Thyroid gland (tissue), 4 donors: ENCODE measurements at regions not wholly inside any gene's neighbourhood (a gene's known extent, or its start where the extent isn't known, plus 50 kb on each side); places are given as distances from the start of the nearest gene placed in this dataset.
"Not testable (repeated sequence)": the region's sequence is repeated elsewhere in the genome, so short reads cannot be mapped to it uniquely, and the experiment has no call there.

Source experiments
- DNase-seq, 2 donors: peaks; one replicate each; pipeline ENCODE4 v3.0.0-alpha.2; 2019
- H3K27ac ChIP-seq, 3 donors: fragments of 200-600 bp; sonication (generic); 1 replicate in 2 of 3; 2 replicates in 1 of 3; pipeline ENCODE4 v1.5.1; 2016 to 2019; ENCODE audit warnings: mild to moderate bottlenecking in 1 of 3, moderate library complexity in 1 of 3
- H3K27me3 ChIP-seq: fragments of 200-600 bp; sonication (generic); one replicate; pipeline ENCODE4 v1.5.1; 2019
- H3K36me3 ChIP-seq, 2 donors: fragments of 200-600 bp; sonication (generic); one replicate each; pipeline ENCODE4 v1.5.1; 2016 to 2019
- H3K4me1 ChIP-seq, 2 donors: fragments of 200-600 bp; sonication (generic); one replicate each; pipeline ENCODE4 v1.5.1; 2017 to 2019
- H3K4me3 ChIP-seq, 3 donors: fragments of 200-600 bp; sonication (generic); replicated peaks in 1 of 3; 1 replicate in 2 of 3; 2 replicates in 1 of 3; pipeline ENCODE4 v1.5.1; 2016; ENCODE audit warnings: mild to moderate bottlenecking in 1 of 3
- H3K9me3 ChIP-seq: fragments of 200-600 bp; sonication (generic); one replicate; pipeline ENCODE4 v1.5.1; 2017
- CTCF ChIP-seq, 6 experiments: fragments of 200-600 bp in 3 of 6; fragments of 450-650 bp in 3 of 6; sonication (generic) in 3 of 6; IDR thresholded peaks; one replicate each; pipeline ENCODE4 v1.5.1; 2016 to 2019; ENCODE audit warnings: antibody characterized with exemption in 6 of 6, mild to moderate bottlenecking in 2 of 6, inconsistent platforms in 1 of 6, moderate library complexity in 1 of 6
- POLR2A ChIP-seq, 2 donors: fragments of 450-650 bp; IDR thresholded peaks; one replicate each; pipeline ENCODE4 v1.6.1; 2017; ENCODE audit warnings: antibody characterized with exemption in 2 of 2, mild to moderate bottlenecking in 2 of 2, moderate library complexity in 1 of 2
- WGBS, 2 donors: methylation state at CpG; one replicate each; pipeline ENCODE4 v1.1.5; 2017; 5-methylcytosine and 5-hydroxymethylcytosine counted together
- intact Hi-C: fragments of 100-400 bp; cut with DNase I; formaldehyde crosslinking; loops from one replicate; pipeline ENCODE4 v1.15.1; 2023

- Histone ChIP-seq H3K27ac (no peak overlapping the region), H3K9me3 (no peaks in the 10 kb centered on the region), H3K27me3 (no peaks in the 10 kb centered on the region), H3K4me1 (peaks cover 0 to 10% of the 10 kb centered on the region in 2 donors), H3K36me3 (no peaks in the 10 kb centered on the region), H3K4me3 (no peak overlapping the region)
- 90 to 100% methylated on average over 1 of the region's 1 CpG for WGBS, 2 donors
- no peak for DNase-seq
- intact Hi-C loops: loop anchor here (10.0 kb wide), 1 partner anchor 194 kb away; no protein-coding TSS in a partner anchor
- TF ChIP-seq CTCF (IDR thresholded peaks at IDR 0.05) (no peak), POLR2A (IDR thresholded peaks at IDR 0.05) (no peak)
Measured at GRCh38 chr1:116850436-116850835, 59.3 kb upstream of the PTGFRN start.

- H3K4me1 ChIP-seq: peaks cover 0 to 13% of the 10 kb centered on the region in 2 donors
- not testable (repeated sequence) for H3K36me3 ChIP-seq, H3K27ac ChIP-seq, H3K27me3 ChIP-seq, H3K9me3 ChIP-seq, DNase-seq, H3K4me3 ChIP-seq
- WGBS, 2 donors: 90 to 92% methylated on average over 2 of the region's 2 CpGs
- intact Hi-C loops: loop anchor here (10.0 kb wide), 1 partner anchor 194 kb away; no protein-coding TSS in a partner anchor
Measured at GRCh38 chr1:116851189-116851588, 58.5 kb upstream of the PTGFRN start.

GRCh38 chr1:116851846-116852245, 57.9 kb upstream of the PTGFRN start:
- Histone ChIP-seq H3K36me3 (no peaks in the 10 kb centered on the region), H3K27me3 (no peaks in the 10 kb centered on the region), H3K27ac (no peak overlapping the region), H3K4me3 (no peak overlapping the region), H3K9me3 (no peaks in the 10 kb centered on the region), H3K4me1 (peaks cover 0 to 13% of the 10 kb centered on the region in 2 donors)
- no peak for TF ChIP-seq CTCF (IDR thresholded peaks at IDR 0.05)
- TF ChIP-seq POLR2A (IDR thresholded peaks at IDR 0.05): no peak
- DNase-seq: no peak
- WGBS, 2 donors: 81 to 83% methylated on average over 5 of the region's 5 CpGs
- intact Hi-C loops: loop anchor here (10.0 kb wide), 1 partner anchor 193 kb away; no protein-coding TSS in a partner anchor

- no peaks in the 10 kb centered on the region for H3K36me3 ChIP-seq
- intact Hi-C loops: loop anchor here (10.0 kb wide), 1 partner anchor 192 kb away; no protein-coding TSS in a partner anchor
- DNase-seq: no peak
- WGBS, 2 donors: 77 to 83% methylated on average over 4 to 7 of the region's 7 CpGs
- no peak overlapping the region for H3K27ac ChIP-seq
- TF ChIP-seq CTCF (IDR thresholded peaks at IDR 0.05) (no peak), POLR2A (IDR thresholded peaks at IDR 0.05) (no peak)
- H3K9me3 ChIP-seq: no peaks in the 10 kb centered on the region
- H3K27me3 ChIP-seq: no peaks in the 10 kb centered on the region
- peaks cover 0 to 13% of the 10 kb centered on the region in 2 donors for H3K4me1 ChIP-seq
- no peak overlapping the region for H3K4me3 ChIP-seq
Measured at GRCh38 chr1:116852367-116852766, 57.3 kb upstream of the PTGFRN start.

- Histone ChIP-seq H3K4me3 (no peak overlapping the region), H3K4me1 (peaks cover 0 to 13% of the 10 kb centered on the region in 2 donors), H3K27me3 (no peaks in the 10 kb centered on the region), H3K27ac (no peak overlapping the region), H3K36me3 (no peaks in the 10 kb centered on the region), H3K9me3 (no peaks in the 10 kb centered on the region)
- TF ChIP-seq POLR2A (IDR thresholded peaks at IDR 0.05) (no peak), CTCF (IDR thresholded peaks at IDR 0.05) (no peak)
- WGBS, 2 donors: 85 to 95% methylated on average over 3 of the region's 3 CpGs
- intact Hi-C loops: loop anchor here (10.0 kb wide), 1 partner anchor 192 kb away; no protein-coding TSS in a partner anchor
- no peak for DNase-seq
Measured at GRCh38 chr1:116852910-116853309, 56.8 kb upstream of the PTGFRN start.
